AG04450 (cell line): ENCODE measurements at regions not wholly inside any gene's neighbourhood (a gene's known extent, or its start where the extent isn't known, plus 50 kb on each side); places are given as distances from the start of the nearest gene placed in this dataset.
"Not testable (repeated sequence)": the region's sequence is repeated elsewhere in the genome, so short reads cannot be mapped to it uniquely, and the experiment has no call there.

Source experiments
- CTCF ChIA-PET: fragments of 300-600, 350-600 bp; formaldehyde crosslinking; extraction: SDS; loops from one replicate; lab custom pipeline; 2022; ENCODE audit warnings: antibody characterized with exemption, inconsistent platforms; lab: Charles Lee
- POLR2A ChIA-PET: fragments of 350-600 bp; formaldehyde crosslinking; extraction: SDS; loops from one replicate; lab custom pipeline; 2021; ENCODE audit warnings: antibody characterized with exemption, inconsistent platforms; lab: Yijun Ruan, JAX
- DNase-seq: peaks from one replicate; pipeline ENCODE4 v3.0.0-alpha.2; 2011; ENCODE audit warnings: low read depth, low spot score
- H3K27ac ChIP-seq: one replicate; pipeline ENCODE4 v1.5.1; 2012; ENCODE audit warnings: low read depth, low read length, control low read depth
- H3K27me3 ChIP-seq: one replicate; pipeline ENCODE4 v1.6.0; 2012; ENCODE audit warnings: low read length; ENCODE audit not compliant: control insufficient read depth, insufficient read depth
- H3K4me3 ChIP-seq: 2 replicates; pipeline ENCODE4 v1.5.1; 2011; ENCODE audit warnings: mild to moderate bottlenecking, low read depth, low read length, control low read depth
- H3K9me3 ChIP-seq: 2 replicates; pipeline ENCODE4 v1.5.1; 2012; ENCODE audit warnings: low read length; ENCODE audit not compliant: control insufficient read depth, insufficient read depth
- TF ChIP-seq, protein P1 (sequence below): IDR thresholded peaks from 2 replicates; pipeline ENCODE4 v1.5.1; 2011; ENCODE audit warnings: low read depth, low read length, control low read depth, inconsistent platforms

DNA sequence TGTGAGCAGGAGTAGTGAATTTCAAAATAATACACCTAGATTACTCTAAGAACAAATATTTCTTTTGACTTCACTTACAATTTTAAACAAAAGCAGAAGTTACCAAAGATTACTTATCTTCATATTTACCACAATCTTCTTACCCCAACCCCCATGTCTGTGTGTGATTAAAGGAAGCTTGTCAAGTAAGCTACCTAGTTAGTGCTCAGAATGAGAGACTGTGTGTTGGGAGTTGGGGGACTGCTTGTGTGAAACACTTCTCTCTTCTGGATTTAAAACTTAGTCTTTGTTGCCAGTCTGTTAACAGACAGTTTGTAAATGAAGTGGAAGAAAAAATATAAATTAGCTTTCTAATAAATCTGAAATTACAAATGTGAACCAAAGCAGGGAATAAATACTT is 145.3 kb upstream of the PABPC3 start:
- not testable (repeated sequence) for DNase-seq

DNA sequence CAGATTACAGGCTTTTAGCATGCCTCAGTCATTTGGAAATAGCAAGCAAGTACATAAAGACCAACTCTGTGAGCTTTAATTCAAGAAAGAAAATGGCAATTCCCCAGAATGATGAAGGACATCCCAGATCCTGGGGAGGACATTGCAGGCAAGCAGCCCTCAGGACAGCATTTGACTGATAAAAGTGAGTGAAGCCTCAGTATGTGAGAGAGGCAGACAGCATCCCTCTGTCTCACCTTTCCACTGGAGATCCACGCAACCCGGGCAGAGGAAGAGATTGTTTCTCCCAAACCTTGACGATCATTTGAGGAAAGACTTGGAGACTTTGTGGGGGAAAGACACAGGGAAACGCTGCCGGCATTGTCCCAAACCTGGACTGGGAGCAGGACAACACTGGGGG is 128.0 kb upstream of the PABPC3 start:
- DNase-seq, H3K27ac ChIP-seq, H3K27me3 ChIP-seq, H3K9me3 ChIP-seq, POLR2A ChIA-PET: not testable (repeated sequence)
- CTCF ChIA-PET: interaction anchor here (0.5 to 2.2 kb wide), 25 partner anchors 13 to 392 kb away, joined by 3 to 14 read pairs (median 4); no protein-coding TSS in a partner anchor
- H3K4me3 ChIP-seq: peak overlapping the region; percentile 35

More for the DNA sequence above, 145.3 kb upstream of the PABPC3 start:
- H3K27ac ChIP-seq, H3K9me3 ChIP-seq, H3K4me3 ChIP-seq, H3K27me3 ChIP-seq, POLR2A ChIA-PET, CTCF ChIA-PET: not testable (repeated sequence)

DNA sequence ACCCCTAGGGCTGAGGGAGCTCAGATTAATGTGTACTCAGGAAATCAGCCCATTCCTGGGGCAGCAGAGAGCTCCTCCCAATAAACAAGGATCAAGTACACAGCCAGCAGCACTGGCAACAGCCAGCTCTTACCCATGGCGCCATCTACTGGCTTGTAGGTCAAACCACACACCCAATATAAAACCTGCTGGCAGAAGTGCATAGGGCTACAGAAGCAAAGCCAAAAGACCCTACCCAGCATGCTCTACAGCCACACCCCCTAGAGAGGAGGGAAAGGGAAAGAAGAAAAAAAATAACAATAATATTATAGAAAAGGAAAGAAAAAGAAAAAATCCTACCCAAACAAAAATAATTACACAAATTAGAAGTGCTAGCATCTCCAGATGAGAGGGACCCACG is 127.5 kb upstream of the PABPC3 start:
- DNase-seq, H3K27ac ChIP-seq, H3K9me3 ChIP-seq, H3K27me3 ChIP-seq, H3K4me3 ChIP-seq, POLR2A ChIA-PET: not testable (repeated sequence)
- CTCF ChIA-PET: interaction anchor here (0.5 to 2.2 kb wide), 24 partner anchors 13 to 393 kb away, joined by 3 to 14 read pairs (median 4); no protein-coding TSS in a partner anchor
- TF ChIP-seq, protein P1, sequence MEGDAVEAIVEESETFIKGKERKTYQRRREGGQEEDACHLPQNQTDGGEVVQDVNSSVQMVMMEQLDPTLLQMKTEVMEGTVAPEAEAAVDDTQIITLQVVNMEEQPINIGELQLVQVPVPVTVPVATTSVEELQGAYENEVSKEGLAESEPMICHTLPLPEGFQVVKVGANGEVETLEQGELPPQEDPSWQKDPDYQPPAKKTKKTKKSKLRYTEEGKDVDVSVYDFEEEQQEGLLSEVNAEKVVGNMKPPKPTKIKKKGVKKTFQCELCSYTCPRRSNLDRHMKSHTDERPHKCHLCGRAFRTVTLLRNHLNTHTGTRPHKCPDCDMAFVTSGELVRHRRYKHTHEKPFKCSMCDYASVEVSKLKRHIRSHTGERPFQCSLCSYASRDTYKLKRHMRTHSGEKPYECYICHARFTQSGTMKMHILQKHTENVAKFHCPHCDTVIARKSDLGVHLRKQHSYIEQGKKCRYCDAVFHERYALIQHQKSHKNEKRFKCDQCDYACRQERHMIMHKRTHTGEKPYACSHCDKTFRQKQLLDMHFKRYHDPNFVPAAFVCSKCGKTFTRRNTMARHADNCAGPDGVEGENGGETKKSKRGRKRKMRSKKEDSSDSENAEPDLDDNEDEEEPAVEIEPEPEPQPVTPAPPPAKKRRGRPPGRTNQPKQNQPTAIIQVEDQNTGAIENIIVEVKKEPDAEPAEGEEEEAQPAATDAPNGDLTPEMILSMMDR: peak; percentile 45

DNA sequence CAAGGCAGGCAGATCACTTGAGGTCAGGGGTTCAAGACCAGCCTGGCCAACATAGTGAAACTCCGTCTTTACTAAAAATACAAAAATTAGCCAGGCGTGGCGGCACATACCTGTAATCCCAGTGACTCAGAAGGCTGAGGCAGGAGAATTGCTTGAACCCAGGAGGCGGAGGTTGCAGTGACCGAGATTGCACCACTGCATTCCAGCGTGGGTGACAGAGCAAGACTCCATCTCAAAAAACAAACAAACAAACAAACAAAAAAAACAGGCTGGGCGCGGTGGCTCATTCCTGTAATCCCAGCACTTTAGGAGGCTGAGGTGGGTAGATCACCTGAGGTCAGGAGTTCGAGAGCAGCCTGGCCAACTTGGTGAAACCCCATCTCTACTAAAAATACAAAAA is 122.8 kb upstream of the PABPC3 start:
- H3K27ac ChIP-seq, DNase-seq, H3K9me3 ChIP-seq, POLR2A ChIA-PET, H3K27me3 ChIP-seq, H3K4me3 ChIP-seq: not testable (repeated sequence)
- CTCF ChIA-PET: interaction anchor here (2.0 kb wide), 1 partner anchor 22 kb away, joined by 6 read pairs; no protein-coding TSS in a partner anchor

DNA sequence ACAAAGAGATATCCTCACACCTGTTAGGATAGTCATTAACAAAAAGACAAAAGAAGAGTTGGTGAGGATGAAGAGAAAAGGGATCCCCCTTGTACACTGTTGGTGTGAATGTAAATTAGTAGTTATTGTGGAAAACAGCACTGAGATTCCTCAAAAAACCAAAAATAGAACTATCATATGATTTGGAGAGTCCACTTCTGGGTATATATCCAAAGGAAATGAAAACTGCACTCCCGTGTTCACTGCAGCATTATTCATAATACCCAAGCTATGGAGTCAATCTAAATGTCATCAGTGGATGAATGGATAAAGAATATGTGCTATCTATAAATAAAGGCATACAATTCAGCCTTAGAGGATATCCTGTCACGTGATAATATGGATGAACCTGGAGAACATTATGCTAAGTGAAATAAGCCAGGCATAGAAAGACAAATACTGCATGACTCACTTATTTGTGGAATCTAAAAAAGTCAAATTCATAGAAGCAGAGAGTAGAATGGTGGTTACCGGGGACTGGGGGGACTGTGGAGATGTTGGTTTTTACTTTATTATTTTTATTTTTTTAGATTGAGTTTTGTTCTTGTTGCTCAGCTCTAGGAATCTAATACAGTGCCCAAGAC is 114.6 kb upstream of the PABPC3 start:
- CTCF ChIA-PET, H3K9me3 ChIP-seq, H3K4me3 ChIP-seq, DNase-seq, H3K27ac ChIP-seq, POLR2A ChIA-PET, H3K27me3 ChIP-seq: not testable (repeated sequence)

DNA sequence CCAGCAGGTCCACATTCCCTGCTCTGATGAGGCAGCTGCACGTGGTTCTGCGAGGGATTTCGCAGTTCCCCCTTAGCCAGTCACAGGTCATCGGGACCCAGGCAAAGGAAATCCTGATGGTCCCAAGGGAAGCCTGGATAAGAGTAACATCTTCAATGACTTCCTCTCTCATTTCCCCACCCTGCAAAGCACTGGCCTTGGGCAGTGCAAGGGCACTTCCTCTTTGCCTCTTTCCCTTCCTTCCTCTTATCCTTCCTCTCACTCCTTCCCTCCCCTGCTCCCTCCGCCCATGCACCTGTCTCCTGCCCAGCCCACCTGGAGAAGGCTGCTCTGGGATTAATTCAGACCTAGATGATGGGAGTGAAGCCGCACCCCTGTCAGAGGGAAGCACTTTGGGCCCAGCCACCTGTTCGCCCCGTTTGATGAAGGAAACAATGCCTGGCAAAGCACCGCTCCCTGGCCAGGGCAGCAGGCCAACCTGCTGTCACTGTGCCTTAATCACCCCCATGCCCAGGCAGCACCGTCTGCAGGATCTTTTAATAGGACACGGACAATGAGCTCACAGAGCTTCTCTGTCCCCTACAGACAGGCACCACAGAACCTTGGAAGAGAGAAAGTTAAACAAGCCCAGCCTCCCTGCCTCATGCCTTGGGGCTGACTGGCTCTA is 113.5 kb upstream of the PABPC3 start:
- DNase-seq: no peak
- ChIA-PET POLR2A (no interaction called here), CTCF (no interaction called here)
- Histone ChIP-seq H3K9me3 (no peaks in the 10 kb centered on the region), H3K4me3 (no peak overlapping the region), H3K27me3 (no peaks in the 10 kb centered on the region), H3K27ac (no peak overlapping the region)
- TF ChIP-seq, protein P1: no peak

DNA sequence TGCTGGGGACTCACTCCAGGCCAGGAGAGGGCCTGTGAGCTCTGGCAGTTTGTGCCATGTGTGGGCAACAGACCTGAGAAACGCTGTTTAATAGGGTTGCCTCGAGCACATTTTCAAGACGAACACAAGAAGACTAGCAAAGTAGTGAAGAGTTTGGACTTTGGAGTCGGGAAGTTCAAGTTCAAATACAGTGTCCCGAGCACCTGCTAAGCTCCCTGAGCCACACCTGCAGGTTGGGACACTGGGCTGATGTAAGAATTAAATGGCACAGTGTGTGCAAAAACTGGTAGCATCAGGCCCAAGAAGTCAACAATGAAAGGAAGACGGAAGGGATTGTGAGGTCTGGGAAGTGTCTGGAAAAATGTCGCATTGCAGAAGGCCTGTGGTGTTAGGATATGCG is 112.8 kb upstream of the PABPC3 start:
- Histone ChIP-seq H3K4me3 (no peak overlapping the region), H3K27me3 (peaks cover under 1% of the 10 kb centered on the region), H3K27ac (no peak overlapping the region), H3K9me3 (no peaks in the 10 kb centered on the region)
- DNase-seq: no peak
- ChIA-PET POLR2A (no interaction called here), CTCF (no interaction called here)
- TF ChIP-seq, protein P1: no peak
